Endothelial cell of umbilical vein (primary cell): ENCODE measurements at regions not wholly inside any gene's neighbourhood (a gene's known extent, or its start where the extent isn't known, plus 50 kb on each side); places are given as distances from the start of the nearest gene placed in this dataset.
A peak's percentile ranks its signal among the peaks of the same experiment; 100 is the strongest.

Experiments
- BruUV-seq: library from RNA; stranded (reverse); fragments of 400-500 nt; replicated peaks from 2 replicates; lab custom pipeline; 2021; lab: Mats Ljungman, UMichigan
- CTCF ChIA-PET: fragments of 300-600, 350-600 bp; sonication (Branson Sonifier 250); formaldehyde crosslinking; loops from one replicate; lab custom pipeline; 2021; ENCODE audit warnings: antibody characterized with exemption, inconsistent platforms; lab: Charles Lee
- POLR2A ChIA-PET: fragments of 300-600, 350-600 bp; sonication (Branson Sonifier 250); formaldehyde crosslinking; loops from one replicate; lab custom pipeline; 2021; ENCODE audit warnings: antibody characterized with exemption, inconsistent platforms; lab: Charles Lee
- DNase-seq: peaks from one replicate; pipeline ENCODE4 v3.0.0-alpha.2; 2011; ENCODE audit warnings: low read depth, low spot score
- FAIRE-seq: peaks from 2 replicates; lab custom pipeline; 2011; peaks lifted over from hg19 to GRCh38; lab: Jason Lieb, UNC
- H2AFZ ChIP-seq: 2 replicates; pipeline ENCODE4 v1.6.0; 2012; ENCODE audit warnings: low read depth, low read length, control low read depth, inconsistent platforms
- H3K27ac ChIP-seq: 2 replicates; pipeline ENCODE4 v1.5.1; 2011; ENCODE audit warnings: low read depth, mild to moderate bottlenecking, control low read depth, low read length, moderate library complexity; ENCODE audit not compliant: insufficient read depth
- H3K27me3 ChIP-seq, 2 experiments: 2 replicates each; pipeline versions ENCODE4 v1.6.0 to v1.6.1; 2011; ENCODE audit warnings: low read length in 2 of 2, mixed read lengths in 1 of 2; ENCODE audit not compliant: control insufficient read depth in 2 of 2, insufficient read depth in 2 of 2
- H3K36me3 ChIP-seq, 2 experiments: 2 replicates in 1 of 2; 3 replicates in 1 of 2; pipeline ENCODE4 v1.5.1; 2011; ENCODE audit warnings: low read length in 2 of 2, mild to moderate bottlenecking in 1 of 2, moderate library complexity in 1 of 2; ENCODE audit not compliant: control insufficient read depth in 2 of 2, insufficient read depth in 2 of 2; ENCODE audit errors: extremely low read depth in 1 of 2
- H3K4me1 ChIP-seq: 3 replicates; pipeline ENCODE4 v1.5.1; 2011; ENCODE audit warnings: mild to moderate bottlenecking, low read length; ENCODE audit not compliant: control insufficient read depth, insufficient read depth; ENCODE audit errors: extremely low read depth
- H3K4me2 ChIP-seq: 2 replicates; pipeline ENCODE4 v1.6.1; 2011; ENCODE audit warnings: low read length, control low read depth, mixed read lengths; ENCODE audit not compliant: insufficient read depth
- H3K4me3 ChIP-seq, 3 experiments: fragments of 200-600 bp in 1 of 3; sonication (generic), shearing (Covaris generic) in 1 of 3; replicated peaks in 1 of 3; 2 replicates each; pipeline ENCODE4 v1.5.1; 2011 to 2016; ENCODE audit warnings: control low read depth in 3 of 3, low read length in 3 of 3, mild to moderate bottlenecking in 2 of 3, inconsistent platforms in 1 of 3, low read depth in 1 of 3, moderate library complexity in 1 of 3; ENCODE audit not compliant: insufficient read depth in 1 of 3
- H3K79me2 ChIP-seq: 2 replicates; pipeline ENCODE4 v1.6.0; 2012; ENCODE audit warnings: low read length, inconsistent platforms; ENCODE audit not compliant: control insufficient read depth, insufficient read depth
- H3K9ac ChIP-seq: replicated peaks from 2 replicates; pipeline ENCODE3; 2011; ENCODE audit warnings: low read length, control low read depth; ENCODE audit not compliant: insufficient read depth; ENCODE audit errors: extremely low read depth
- H3K9me1 ChIP-seq: replicated peaks from 3 replicates; pipeline ENCODE4 v1.6.0; 2011; ENCODE audit warnings: mild to moderate bottlenecking, low read length; ENCODE audit not compliant: control insufficient read depth, insufficient read depth; ENCODE audit errors: extremely low read depth
- H3K9me3 ChIP-seq: replicated peaks from 2 replicates; pipeline ENCODE4 v1.5.1; 2012; ENCODE audit warnings: low read length, inconsistent platforms; ENCODE audit not compliant: control insufficient read depth, insufficient read depth
- H4K20me1 ChIP-seq: replicated peaks from 2 replicates; pipeline ENCODE3; 2011; ENCODE audit warnings: mild to moderate bottlenecking, low read length; ENCODE audit not compliant: control insufficient read depth, insufficient read depth; ENCODE audit errors: extremely low read depth
- EZH2 ChIP-seq: IDR thresholded peaks from 2 replicates; pipeline ENCODE4 v1.6.1; 2012; ENCODE audit warnings: borderline replicate concordance, low read depth, mild to moderate bottlenecking, moderate library complexity, low read length, inconsistent platforms; ENCODE audit not compliant: severe bottlenecking
- FOS ChIP-seq: IDR thresholded peaks from 2 replicates; pipeline ENCODE4 v1.6.1; 2011; ENCODE audit warnings: mild to moderate bottlenecking, low read length, moderate library complexity, borderline replicate concordance; ENCODE audit not compliant: insufficient read depth
- GATA2 ChIP-seq: IDR thresholded peaks from 2 replicates; pipeline ENCODE4 v1.7.0; 2011; ENCODE audit warnings: low read depth, mild to moderate bottlenecking, moderate library complexity, mixed read lengths, low read length; ENCODE audit not compliant: insufficient read length, insufficient read depth
- JUN ChIP-seq: IDR thresholded peaks from 2 replicates; pipeline ENCODE4 v1.6.1; 2011; ENCODE audit warnings: borderline replicate concordance, low read depth; ENCODE audit not compliant: insufficient read length, insufficient read depth
- MYC ChIP-seq: IDR thresholded peaks from one replicate; pipeline ENCODE4 v1.6.1; 2011; ENCODE audit warnings: mild to moderate bottlenecking, low read depth, low read length
- POLR2A ChIP-seq: IDR thresholded peaks from 2 replicates; pipeline ENCODE4 v1.6.1; 2012; ENCODE audit warnings: low read depth, mild to moderate bottlenecking, control low read depth, low read length
- POLR2AphosphoS5 ChIP-seq: IDR thresholded peaks from 2 replicates; pipeline ENCODE4 v1.6.1; 2012; ENCODE audit warnings: low read depth, mild to moderate bottlenecking, control low read depth, low read length, moderate library complexity; ENCODE audit not compliant: insufficient read depth
- dilution Hi-C: fragments of 300-500 bp; cut with MboI; formaldehyde crosslinking; loops from one replicate; pipeline ENCODE4 v1.15.0; 2019; ENCODE audit warnings: low sequenced_read_pairs; ENCODE audit not compliant: extremely low pct_ligation_motif_present
- intact Hi-C: fragments of 100-400 bp; cut with micrococcal nuclease; formaldehyde crosslinking; loops from one replicate; pipeline ENCODE4 v1.10.0; 2022
- TF ChIP-seq, protein P1 (sequence below), 2 donors: IDR thresholded peaks; 1 replicate in 1 of 2; 2 replicates in 1 of 2; pipeline ENCODE4 v1.5.1; 2011; ENCODE audit warnings: low read length in 2 of 2, mild to moderate bottlenecking in 2 of 2, moderate library complexity in 2 of 2, control low read depth in 1 of 2, inconsistent platforms in 1 of 2, low read depth in 1 of 2; ENCODE audit not compliant: insufficient read depth in 1 of 2; ENCODE audit errors: extremely low read depth in 1 of 2
- TF ChIP-seq, protein P2 (sequence below): IDR thresholded peaks from 2 replicates; pipeline ENCODE4 v1.6.1; 2011; ENCODE audit not compliant: insufficient read depth, insufficient read length

DNA sequence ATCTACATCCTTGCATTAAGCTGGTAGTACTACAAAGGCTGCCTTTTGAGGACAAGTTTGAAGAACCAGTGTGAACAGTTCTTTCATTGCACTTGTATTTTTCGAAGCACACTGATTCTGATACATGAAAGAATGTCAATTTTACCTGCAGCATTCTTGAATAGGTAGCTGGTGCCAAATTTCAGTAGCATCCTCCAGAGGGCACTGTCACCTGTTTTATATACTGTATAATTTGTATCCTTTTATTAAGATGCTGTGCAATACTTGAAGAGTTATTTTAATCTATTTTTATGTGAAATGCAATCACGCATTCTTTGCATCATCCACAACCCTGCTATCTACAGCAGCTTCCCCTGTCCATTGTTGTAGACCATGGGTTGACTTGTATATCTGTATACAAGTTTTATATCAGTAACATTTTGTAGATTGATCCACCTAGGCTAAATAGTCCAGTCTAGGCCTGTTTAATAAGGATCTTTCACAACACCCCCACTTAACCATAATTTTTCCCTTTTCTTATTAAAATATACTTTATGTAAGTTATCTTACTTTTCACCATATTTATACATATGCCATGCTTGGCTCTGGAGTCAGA is 325.7 kb downstream of the PCDH7 start:
- CTCF ChIA-PET = interaction anchor here (0.6 to 4.0 kb wide), 39 partner anchors 8 to 666 kb away, joined by 3 to 63 read pairs (median 4); no protein-coding TSS in a partner anchor
- no TSS peak for BruUV-seq
- no peak overlapping the region for H3K9ac ChIP-seq
- POLR2A ChIA-PET = interaction anchor here (0.5 kb wide), 1 partner anchor 100 kb away, joined by 6 read pairs; no protein-coding TSS in a partner anchor
- no peak for TF ChIP-seq POLR2A
- no peak for TF ChIP-seq JUN
- TF ChIP-seq, protein P1, sequence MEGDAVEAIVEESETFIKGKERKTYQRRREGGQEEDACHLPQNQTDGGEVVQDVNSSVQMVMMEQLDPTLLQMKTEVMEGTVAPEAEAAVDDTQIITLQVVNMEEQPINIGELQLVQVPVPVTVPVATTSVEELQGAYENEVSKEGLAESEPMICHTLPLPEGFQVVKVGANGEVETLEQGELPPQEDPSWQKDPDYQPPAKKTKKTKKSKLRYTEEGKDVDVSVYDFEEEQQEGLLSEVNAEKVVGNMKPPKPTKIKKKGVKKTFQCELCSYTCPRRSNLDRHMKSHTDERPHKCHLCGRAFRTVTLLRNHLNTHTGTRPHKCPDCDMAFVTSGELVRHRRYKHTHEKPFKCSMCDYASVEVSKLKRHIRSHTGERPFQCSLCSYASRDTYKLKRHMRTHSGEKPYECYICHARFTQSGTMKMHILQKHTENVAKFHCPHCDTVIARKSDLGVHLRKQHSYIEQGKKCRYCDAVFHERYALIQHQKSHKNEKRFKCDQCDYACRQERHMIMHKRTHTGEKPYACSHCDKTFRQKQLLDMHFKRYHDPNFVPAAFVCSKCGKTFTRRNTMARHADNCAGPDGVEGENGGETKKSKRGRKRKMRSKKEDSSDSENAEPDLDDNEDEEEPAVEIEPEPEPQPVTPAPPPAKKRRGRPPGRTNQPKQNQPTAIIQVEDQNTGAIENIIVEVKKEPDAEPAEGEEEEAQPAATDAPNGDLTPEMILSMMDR (IDR thresholded peaks at IDR 0.05; ENCODE audit: extremely low read depth in 1 of 2, insufficient read depth in 1 of 2, low read depth in 1 of 2, low read length in 2 of 2) = peak; percentile 40 to 49
- no peak overlapping the region for H3K4me3 ChIP-seq
- H3K79me2 ChIP-seq = no peaks in the 10 kb centered on the region
- no peak overlapping the region for H3K27ac ChIP-seq
- FAIRE-seq = no peak
- H3K9me1 ChIP-seq = no peaks in the 10 kb centered on the region
- no peaks in the 10 kb centered on the region for H4K20me1 ChIP-seq
- no peak overlapping the region for H3K4me2 ChIP-seq
- no peaks in the 10 kb centered on the region for H3K36me3 ChIP-seq
- dilution Hi-C loops (no loop called here), intact Hi-C loops (loop anchor here (1.0 to 10.0 kb wide), 4 partner anchors 229 to 628 kb away; no protein-coding TSS in a partner anchor)
- peak; percentile 74 for DNase-seq
- no peak overlapping the region for H2AFZ ChIP-seq
- no peaks in the 10 kb centered on the region for H3K9me3 ChIP-seq
- no peaks in the 10 kb centered on the region for H3K4me1 ChIP-seq
- H3K27me3 ChIP-seq = no peaks in the 10 kb centered on the region

DNA sequence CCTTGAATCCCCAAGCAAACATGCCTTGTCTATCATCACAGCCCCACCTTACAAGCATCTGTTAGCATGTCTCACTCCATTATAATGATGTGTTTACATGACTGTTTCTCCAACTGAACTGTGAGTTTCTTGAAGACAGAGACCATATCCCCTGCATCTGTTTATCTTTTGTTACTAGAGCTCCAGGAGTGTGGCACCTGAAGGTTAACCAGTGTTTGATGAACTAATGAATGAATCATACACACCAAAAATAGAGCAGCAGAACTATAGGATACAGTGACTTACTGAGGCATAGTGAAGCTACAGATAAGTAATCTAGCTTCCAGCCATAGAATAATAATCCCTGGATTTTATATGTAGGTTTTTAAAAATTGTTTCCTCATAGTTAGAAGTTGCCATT is 331.0 kb downstream of the PCDH7 start:
- peaks cover 3% of the 10 kb centered on the region for H3K4me1 ChIP-seq
- no peaks in the 10 kb centered on the region for H3K9me3 ChIP-seq
- ChIA-PET CTCF (interaction anchor here (0.9 kb wide), 1 partner anchor 31 kb away, joined by 3 read pairs; no protein-coding TSS in a partner anchor), POLR2A (no interaction called here)
- H3K27me3 ChIP-seq = no peaks in the 10 kb centered on the region
- no peak overlapping the region for H3K9ac ChIP-seq
- no peak for FAIRE-seq
- no peak overlapping the region for H2AFZ ChIP-seq
- H3K79me2 ChIP-seq = no peaks in the 10 kb centered on the region
- TF ChIP-seq POLR2A (no peak), MYC (no peak), EZH2 (no peak), JUN (no peak), GATA2 (no peak), POLR2AphosphoS5 (no peak), FOS (no peak)
- TF ChIP-seq, protein P2, sequence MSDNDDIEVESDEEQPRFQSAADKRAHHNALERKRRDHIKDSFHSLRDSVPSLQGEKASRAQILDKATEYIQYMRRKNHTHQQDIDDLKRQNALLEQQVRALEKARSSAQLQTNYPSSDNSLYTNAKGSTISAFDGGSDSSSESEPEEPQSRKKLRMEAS = no peak
- TF ChIP-seq, protein P1 (IDR thresholded peaks at IDR 0.05; ENCODE audit: extremely low read depth in 1 of 2, insufficient read depth in 1 of 2, low read depth in 1 of 2, low read length in 2 of 2) = no peak
- DNase-seq = no peak
- no peak overlapping the region for H3K4me3 ChIP-seq
- no peak overlapping the region for H3K27ac ChIP-seq
- BruUV-seq = no TSS peak
- intact Hi-C loops (no loop called here), dilution Hi-C loops (no loop called here)
- no peaks in the 10 kb centered on the region for H3K36me3 ChIP-seq
- no peaks in the 10 kb centered on the region for H3K9me1 ChIP-seq
- no peaks in the 10 kb centered on the region for H4K20me1 ChIP-seq
- H3K4me2 ChIP-seq = no peak overlapping the region
